Astrocyte (in vitro differentiated cells and primary cell): ENCODE measurements at regions not wholly inside any gene's neighbourhood (a gene's known extent, or its start where the extent isn't known, plus 50 kb on each side); places are given as distances from the start of the nearest gene placed in this dataset.

Experiments
- DNase-seq: peaks from one replicate; pipeline ENCODE4 v3.0.0-alpha.2; 2010; ENCODE audit warnings: low read depth
- FAIRE-seq: peaks from 2 replicates; lab custom pipeline; 2011; peaks lifted over from hg19 to GRCh38; lab: Jason Lieb, UNC
- H2AFZ ChIP-seq: 2 replicates; pipeline ENCODE4 v1.6.0; 2012; ENCODE audit warnings: low read depth, low read length, inconsistent platforms
- H3K27ac ChIP-seq: 2 replicates; pipeline ENCODE4 v1.5.1; 2011; ENCODE audit warnings: low read depth, low read length, inconsistent platforms
- H3K27me3 ChIP-seq: 2 replicates; pipeline ENCODE4 v1.6.0; 2011; ENCODE audit warnings: low read length, inconsistent platforms; ENCODE audit not compliant: insufficient read depth
- H3K36me3 ChIP-seq: 2 replicates; pipeline ENCODE4 v1.5.1; 2011; ENCODE audit warnings: low read length, inconsistent platforms; ENCODE audit not compliant: insufficient read depth
- H3K4me1 ChIP-seq: 2 replicates; pipeline ENCODE4 v1.5.1; 2011; ENCODE audit warnings: low read length, inconsistent platforms; ENCODE audit not compliant: insufficient read depth
- H3K4me2 ChIP-seq: 2 replicates; pipeline ENCODE4 v1.6.0; 2012; ENCODE audit warnings: low read length, inconsistent platforms
- H3K4me3 ChIP-seq: 2 replicates; pipeline ENCODE4 v1.5.1; 2011; ENCODE audit warnings: low read depth, mild to moderate bottlenecking, low read length, inconsistent platforms; ENCODE audit not compliant: insufficient read depth
- H3K79me2 ChIP-seq: 2 replicates; pipeline ENCODE4 v1.6.0; 2012; ENCODE audit warnings: mild to moderate bottlenecking, low read length, inconsistent platforms; ENCODE audit not compliant: insufficient read depth
- H3K9ac ChIP-seq: 2 replicates; pipeline ENCODE4 v1.6.0; 2012; ENCODE audit warnings: mild to moderate bottlenecking, low read length, inconsistent platforms
- H3K9me3 ChIP-seq: 2 replicates; pipeline ENCODE4 v1.5.1; 2012; ENCODE audit warnings: low read depth, mild to moderate bottlenecking, low read length, inconsistent platforms; ENCODE audit not compliant: insufficient read depth
- H4K20me1 ChIP-seq: 2 replicates; pipeline ENCODE4 v1.6.0; 2012; ENCODE audit warnings: low read length, inconsistent platforms; ENCODE audit not compliant: insufficient read depth
- H3K27ac Mint-ChIP-seq: one replicate; pipeline ENCODE4 v1.8.0; 2021; ENCODE audit warnings: mild to moderate bottlenecking, mixed read lengths; ENCODE audit not compliant: unreplicated experiment
- H3K27me3 Mint-ChIP-seq: one replicate; pipeline ENCODE4 v1.8.0; 2021; ENCODE audit warnings: low read depth, mixed read lengths; ENCODE audit not compliant: unreplicated experiment
- H3K36me3 Mint-ChIP-seq: one replicate; pipeline ENCODE4 v1.8.0; 2021; ENCODE audit warnings: low read depth, mixed read lengths; ENCODE audit not compliant: unreplicated experiment
- H3K4me1 Mint-ChIP-seq: one replicate; pipeline ENCODE4 v1.8.0; 2021; ENCODE audit warnings: low read depth, mixed read lengths; ENCODE audit not compliant: unreplicated experiment
- H3K4me3 Mint-ChIP-seq: one replicate; pipeline ENCODE4 v1.8.0; 2021; ENCODE audit warnings: mild to moderate bottlenecking, moderate library complexity, mixed read lengths; ENCODE audit not compliant: unreplicated experiment
- H3K9me3 Mint-ChIP-seq: one replicate; pipeline ENCODE4 v1.8.0; 2021; ENCODE audit warnings: mild to moderate bottlenecking, mixed read lengths; ENCODE audit not compliant: unreplicated experiment
- EZH2 ChIP-seq: IDR thresholded peaks from 2 replicates; pipeline ENCODE4 v1.6.1; 2012; ENCODE audit warnings: mild to moderate bottlenecking, low read length, inconsistent platforms; ENCODE audit not compliant: insufficient read depth
- TF ChIP-seq, protein P1 (sequence below): IDR thresholded peaks from 2 replicates; pipeline ENCODE4 v1.5.1; 2011; ENCODE audit warnings: low read depth, mild to moderate bottlenecking, inconsistent platforms, low read length, moderate library complexity; ENCODE audit not compliant: insufficient read depth

DNA sequence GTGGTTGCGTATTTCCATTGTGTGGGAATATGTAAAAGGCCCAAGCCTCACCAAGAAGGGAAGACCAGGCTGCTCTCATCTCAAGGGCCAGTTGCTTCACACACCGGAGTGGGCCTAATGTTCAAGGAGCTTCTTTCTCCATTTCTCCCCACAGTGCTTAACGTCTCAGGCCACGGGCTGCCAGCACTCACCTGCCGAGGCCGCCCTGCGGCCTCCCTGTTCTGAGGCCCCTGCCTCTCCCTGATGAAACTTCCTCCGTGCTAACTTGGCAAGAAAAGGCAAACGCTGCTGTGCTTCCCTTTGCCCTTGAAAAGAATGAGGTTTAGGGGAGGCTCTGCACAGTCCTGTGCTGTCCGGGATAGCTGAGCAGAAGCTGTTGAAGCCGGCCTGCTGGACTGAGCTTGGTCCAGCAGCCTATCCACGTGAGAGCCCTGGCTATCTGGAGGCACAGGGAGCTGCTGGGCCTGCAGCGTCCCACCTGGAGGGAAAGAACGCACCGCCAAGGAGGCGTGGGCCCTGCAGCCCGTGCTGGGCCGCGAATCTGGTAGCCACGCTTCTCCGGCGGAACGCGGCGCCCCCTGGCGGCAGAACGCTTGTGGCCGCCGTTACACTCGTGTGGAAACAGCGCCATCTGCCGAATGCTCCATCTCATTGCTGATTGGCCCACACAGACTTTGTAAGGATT, 73.5 kb upstream of the PRSS3 start:
- Mint-ChIP-seq H3K27me3 (peaks cover 21% of the 10 kb centered on the region), H3K4me3 (no peak overlapping the region), H3K4me1 (peaks cover 2% of the 10 kb centered on the region), H3K9me3 (peaks cover 2% of the 10 kb centered on the region), H3K27ac (no peak overlapping the region), H3K36me3 (no peaks in the 10 kb centered on the region)
- H3K4me1 ChIP-seq = no peaks in the 10 kb centered on the region
- H3K4me3 ChIP-seq = no peak overlapping the region
- peak overlapping the region; percentile 75 for H2AFZ ChIP-seq
- DNase-seq (peak; percentile 42), FAIRE-seq (peak; percentile 65)
- H3K27ac ChIP-seq = no peak overlapping the region
- H3K4me2 ChIP-seq = no peak overlapping the region
- H3K9ac ChIP-seq = no peak overlapping the region
- H4K20me1 ChIP-seq = no peaks in the 10 kb centered on the region
- no peaks in the 10 kb centered on the region for H3K79me2 ChIP-seq
- H3K36me3 ChIP-seq = no peaks in the 10 kb centered on the region
- H3K27me3 ChIP-seq = peaks cover 17% of the 10 kb centered on the region
- TF ChIP-seq, protein P1, sequence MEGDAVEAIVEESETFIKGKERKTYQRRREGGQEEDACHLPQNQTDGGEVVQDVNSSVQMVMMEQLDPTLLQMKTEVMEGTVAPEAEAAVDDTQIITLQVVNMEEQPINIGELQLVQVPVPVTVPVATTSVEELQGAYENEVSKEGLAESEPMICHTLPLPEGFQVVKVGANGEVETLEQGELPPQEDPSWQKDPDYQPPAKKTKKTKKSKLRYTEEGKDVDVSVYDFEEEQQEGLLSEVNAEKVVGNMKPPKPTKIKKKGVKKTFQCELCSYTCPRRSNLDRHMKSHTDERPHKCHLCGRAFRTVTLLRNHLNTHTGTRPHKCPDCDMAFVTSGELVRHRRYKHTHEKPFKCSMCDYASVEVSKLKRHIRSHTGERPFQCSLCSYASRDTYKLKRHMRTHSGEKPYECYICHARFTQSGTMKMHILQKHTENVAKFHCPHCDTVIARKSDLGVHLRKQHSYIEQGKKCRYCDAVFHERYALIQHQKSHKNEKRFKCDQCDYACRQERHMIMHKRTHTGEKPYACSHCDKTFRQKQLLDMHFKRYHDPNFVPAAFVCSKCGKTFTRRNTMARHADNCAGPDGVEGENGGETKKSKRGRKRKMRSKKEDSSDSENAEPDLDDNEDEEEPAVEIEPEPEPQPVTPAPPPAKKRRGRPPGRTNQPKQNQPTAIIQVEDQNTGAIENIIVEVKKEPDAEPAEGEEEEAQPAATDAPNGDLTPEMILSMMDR = peak; percentile 99
- TF ChIP-seq EZH2 = no peak
- H3K9me3 ChIP-seq = peaks cover 4% of the 10 kb centered on the region

DNA sequence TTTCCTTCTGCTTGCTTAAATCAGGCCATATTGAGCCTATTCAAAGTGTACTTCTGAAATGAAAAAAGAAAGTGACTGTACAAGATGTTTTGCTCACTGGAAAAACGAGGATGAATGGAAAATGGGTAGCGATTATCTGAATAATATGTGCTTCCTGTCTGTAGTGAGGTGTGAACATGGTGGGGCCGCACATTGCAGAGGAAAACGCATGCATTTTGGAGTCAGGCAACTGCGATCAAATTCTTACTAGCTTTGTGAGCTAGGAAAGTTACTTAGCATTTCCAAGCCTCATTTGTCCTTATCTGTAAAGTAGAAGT, 73.0 kb upstream of the PRSS3 start:
- Histone ChIP-seq H3K9me3 (peaks cover 4% of the 10 kb centered on the region), H3K36me3 (no peaks in the 10 kb centered on the region), H3K4me2 (no peak overlapping the region), H3K4me1 (no peaks in the 10 kb centered on the region), H3K4me3 (no peak overlapping the region), H3K79me2 (no peaks in the 10 kb centered on the region), H3K9ac (no peak overlapping the region), H4K20me1 (no peaks in the 10 kb centered on the region), H3K27me3 (peaks cover 16% of the 10 kb centered on the region), H2AFZ (no peak overlapping the region), H3K27ac (no peak overlapping the region)
- Mint-ChIP-seq H3K27ac (no peak overlapping the region), H3K4me1 (peaks cover 2% of the 10 kb centered on the region), H3K4me3 (no peak overlapping the region), H3K36me3 (no peaks in the 10 kb centered on the region), H3K27me3 (peaks cover 19% of the 10 kb centered on the region), H3K9me3 (peaks cover 5% of the 10 kb centered on the region)
- FAIRE-seq = no peak
- no peak for DNase-seq
- TF ChIP-seq, protein P1 = no peak
- no peak for TF ChIP-seq EZH2

DNA sequence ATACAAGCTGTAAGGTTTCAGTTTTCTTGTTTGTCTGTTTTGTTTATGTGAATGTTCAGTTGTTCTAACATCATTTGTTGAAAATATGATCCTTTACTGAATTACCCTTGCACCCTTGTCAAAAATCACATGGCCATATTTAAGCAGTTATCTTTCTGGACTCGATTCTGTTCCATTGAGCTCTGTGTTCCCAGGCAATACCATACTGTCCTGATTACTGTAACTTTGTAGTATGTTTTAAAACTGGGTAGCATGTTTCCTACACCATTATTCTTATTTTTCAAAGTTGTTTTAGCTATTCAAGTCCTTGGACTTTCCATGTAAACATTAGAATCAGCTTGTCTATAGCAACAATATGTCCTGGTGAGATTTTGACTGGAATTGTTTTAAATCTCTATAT, 66.7 kb upstream of the PRSS3 start:
- no peaks in the 10 kb centered on the region for H3K36me3 Mint-ChIP-seq
- H3K27me3 Mint-ChIP-seq = peaks cover 15% of the 10 kb centered on the region
- H3K36me3 ChIP-seq = no peaks in the 10 kb centered on the region
- H3K27me3 ChIP-seq = peaks cover 2% of the 10 kb centered on the region
- peaks cover 15% of the 10 kb centered on the region for H3K9me3 Mint-ChIP-seq
- no peak overlapping the region for H3K4me2 ChIP-seq
- FAIRE-seq = peak; percentile 50
- no peaks in the 10 kb centered on the region for H3K4me1 ChIP-seq
- no peak overlapping the region for H3K27ac Mint-ChIP-seq
- TF ChIP-seq EZH2 = no peak
- TF ChIP-seq, protein P1 = no peak
- no peak overlapping the region for H3K27ac ChIP-seq
- no peak overlapping the region for H3K4me3 Mint-ChIP-seq
- H2AFZ ChIP-seq = no peak overlapping the region
- peaks cover 4% of the 10 kb centered on the region for H3K9me3 ChIP-seq
- DNase-seq = no peak
- H3K79me2 ChIP-seq = no peaks in the 10 kb centered on the region
- no peak overlapping the region for H3K9ac ChIP-seq
- no peaks in the 10 kb centered on the region for H3K4me1 Mint-ChIP-seq
- no peaks in the 10 kb centered on the region for H4K20me1 ChIP-seq
- H3K4me3 ChIP-seq = no peak overlapping the region
